HepG2 (cell line): ENCODE measurements at regions not wholly inside any gene's neighbourhood (a gene's known extent, or its start where the extent isn't known, plus 50 kb on each side); places are given as distances from the start of the nearest gene placed in this dataset.

Experiments used
- HDAC6 ChIP-seq: fragments of 200-600 bp; sonication (generic); IDR thresholded peaks from 2 replicates; pipeline ENCODE4 v1.7.0; 2017; ENCODE audit warnings: mild to moderate bottlenecking, antibody characterized with exemption, low read length, low read depth
- POLR2A ChIP-seq, 2 experiments: IDR thresholded peaks; 2 replicates each; pipeline ENCODE4 v1.6.1; 2011; ENCODE audit warnings: low read depth in 2 of 2, low read length in 2 of 2, mild to moderate bottlenecking in 1 of 2, moderate library complexity in 1 of 2; ENCODE audit not compliant: insufficient read depth in 1 of 2
- POLR2AphosphoS5 ChIP-seq: IDR thresholded peaks from 2 replicates; pipeline ENCODE4 v1.6.1; 2012; ENCODE audit warnings: low read depth, low read length
- RAD21 ChIP-seq: fragments of 450-650 bp; formaldehyde crosslinking; IDR thresholded peaks from 2 replicates; pipeline ENCODE4 v1.5.0; 2020; ENCODE audit warnings: mild to moderate bottlenecking
- TCF7 ChIP-seq: sonication (generic); IDR thresholded peaks from 2 replicates; pipeline ENCODE4 v1.6.1; 2016; ENCODE audit warnings: antibody characterized with exemption, low read depth
- ZBTB8A ChIP-seq: sonication (generic); formaldehyde crosslinking; IDR thresholded peaks from 2 replicates; pipeline ENCODE4 v1.4.0; 2020; ENCODE audit warnings: mild to moderate bottlenecking, low read depth, missing genetic modification reagents, borderline replicate concordance
- ZNF569 ChIP-seq: sonication (generic); formaldehyde crosslinking; IDR thresholded peaks from 2 replicates; pipeline ENCODE4 v1.5.0; 2020; ENCODE audit warnings: mild to moderate bottlenecking, missing genetic modification reagents, moderate library complexity, borderline replicate concordance
- ZNF768 ChIP-seq: sonication (generic); formaldehyde crosslinking; IDR thresholded peaks from 2 replicates; pipeline ENCODE4 v1.4.0; 2020; ENCODE audit warnings: missing genetic modification reagents
- ZNF891 ChIP-seq: sonication (generic); formaldehyde crosslinking; IDR thresholded peaks from 2 replicates; pipeline ENCODE4 v1.5.0; 2020; ENCODE audit warnings: mild to moderate bottlenecking, missing genetic modification reagents
- ZSCAN20 ChIP-seq: sonication (generic); formaldehyde crosslinking; IDR thresholded peaks from 2 replicates; pipeline ENCODE4 v1.4.0; 2020; ENCODE audit warnings: missing genetic modification reagents, mild to moderate bottlenecking, borderline replicate concordance

DNA sequence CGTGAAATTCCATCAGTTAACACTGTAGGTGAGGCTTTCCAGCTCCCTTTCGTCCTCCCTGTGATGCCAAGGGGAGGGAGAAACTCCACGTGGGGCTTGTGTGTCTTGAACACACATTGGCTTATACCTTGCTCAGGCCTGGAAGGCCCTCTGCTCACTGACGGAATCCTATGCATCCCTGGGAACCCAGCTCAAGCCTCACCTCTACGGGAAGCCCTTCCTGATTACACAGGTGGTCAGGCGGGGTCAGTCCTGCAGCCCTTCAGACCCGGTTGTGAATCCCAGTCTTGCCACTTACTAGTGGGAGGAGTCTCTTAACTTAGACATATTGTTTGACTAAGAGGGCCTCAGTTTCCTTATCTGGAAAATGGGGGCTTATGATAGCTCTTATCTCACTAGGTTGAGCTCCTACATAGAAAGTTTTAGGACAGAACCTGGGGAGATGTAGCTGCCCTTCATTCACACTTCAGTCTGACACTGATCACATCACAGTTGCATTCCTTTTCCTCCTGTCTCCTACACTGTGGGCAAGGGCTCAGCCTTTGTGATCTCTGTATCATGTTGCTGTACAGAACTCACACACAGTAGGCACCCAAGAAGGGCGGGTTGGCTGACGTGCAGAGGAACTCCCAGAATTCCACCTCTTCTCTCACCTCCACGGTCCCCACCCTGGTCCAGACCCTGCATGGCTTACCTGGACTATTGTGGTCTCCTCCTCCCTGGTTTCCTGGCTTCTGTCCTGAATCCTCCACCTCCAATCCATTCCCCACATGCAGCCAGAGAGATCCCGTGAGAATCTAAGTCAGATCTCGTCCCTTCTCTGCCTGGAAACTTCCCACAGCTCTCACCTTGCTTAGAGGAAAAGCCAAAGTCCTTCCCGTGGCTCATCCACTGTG, 129.6 kb downstream of the CEBPB start:
- no peak for TF ChIP-seq ZSCAN20
- no peak for TF ChIP-seq POLR2AphosphoS5
- TF ChIP-seq HDAC6: no peak
- no peak for TF ChIP-seq ZNF569 (CRISPR knock-in tag)
- no peak for TF ChIP-seq ZBTB8A (CRISPR knock-in tag)
- no peak for TF ChIP-seq ZNF891 (CRISPR knock-in tag)
- no peak; a peak in 1 of 4 replicates for TF ChIP-seq POLR2A (IDR thresholded peaks at IDR 0.05; ENCODE audit: insufficient read depth in 1 of 2, low read depth in 2 of 2, low read length in 2 of 2)
- no peak for TF ChIP-seq TCF7
- no peak for TF ChIP-seq RAD21
- TF ChIP-seq ZNF768 (CRISPR knock-in tag): no peak
